ENCODE measurements at regions not wholly inside any gene's neighbourhood (a gene's known extent, or its start where the extent isn't known, plus 50 kb on each side); places are given as distances from the start of the nearest gene placed in this dataset.
"Not testable (repeated sequence)": the region's sequence is repeated elsewhere in the genome, so short reads cannot be mapped to it uniquely, and the experiment has no call there.

- DNase-seq: no peak
Observed at GRCh38 chr11:112520354-112520753, 259.7 kb upstream of the PLET1 start.

GRCh38 chr11:112522536-112522935 is 261.9 kb upstream of the PLET1 start:
- DNase-seq: no peak

- no peak for DNase-seq
Observed at GRCh38 chr11:112523031-112523430, 262.4 kb upstream of the PLET1 start.

- DNase-seq: no peak
Observed at GRCh38 chr11:112523477-112523876, 262.8 kb upstream of the PLET1 start.

GRCh38 chr11:112523951-112524350 is 263.3 kb upstream of the PLET1 start:
- DNase-seq: no peak

GRCh38 chr11:112524798-112525197 is 264.1 kb upstream of the PLET1 start:
- no peak for DNase-seq

GRCh38 chr11:112525270-112525669 is 264.6 kb upstream of the PLET1 start:
- no peak for DNase-seq

GRCh38 chr11:112525844-112526590 is 265.4 kb upstream of the PLET1 start:
- no peak for DNase-seq

GRCh38 chr11:112526699-112527416 is 266.2 kb upstream of the PLET1 start:
- no peak for DNase-seq

- no peak for DNase-seq
Observed at GRCh38 chr11:112529071-112529470, 268.4 kb upstream of the PLET1 start.

GRCh38 chr11:112532506-112532905 is 271.8 kb upstream of the PLET1 start:
- no peak for DNase-seq

GRCh38 chr11:112533682-112534081 is 273.0 kb upstream of the PLET1 start:
- DNase-seq: no peak

- DNase-seq: no peak
Observed at GRCh38 chr11:112534208-112534607, 273.5 kb upstream of the PLET1 start.

GRCh38 chr11:112537026-112537425 is 276.4 kb upstream of the PLET1 start:
- no peak for DNase-seq

GRCh38 chr11:112537846-112538330 is 277.2 kb upstream of the PLET1 start:
- DNase-seq: no peak

GRCh38 chr11:112538534-112539280 is 278.0 kb upstream of the PLET1 start:
- no peak for DNase-seq

- DNase-seq: not testable (repeated sequence)
Observed at GRCh38 chr11:112539281-112539555, 278.6 kb upstream of the PLET1 start.

GRCh38 chr11:112539741-112540140 is 279.1 kb upstream of the PLET1 start:
- no peak for DNase-seq

- no peak for DNase-seq
Observed at GRCh38 chr11:112540261-112540660, 279.6 kb upstream of the PLET1 start.

GRCh38 chr11:112541140-112542046 is 280.7 kb upstream of the PLET1 start:
- no peak for DNase-seq

GRCh38 chr11:112542479-112542878 is 281.8 kb upstream of the PLET1 start:
- no peak for DNase-seq

- DNase-seq: no peak
Observed at GRCh38 chr11:112543390-112543789, 282.7 kb upstream of the PLET1 start.

GRCh38 chr11:112548641-112549040 is 288.0 kb upstream of the PLET1 start:
- peak; percentile 6 for DNase-seq

Measured in NCI-H2171 treated with DMSO at 0.1 percent for 48 hours (cell line).